GM12873 (cell line): ENCODE measurements at regions not wholly inside any gene's neighbourhood (a gene's known extent, or its start where the extent isn't known, plus 50 kb on each side); places are given as distances from the start of the nearest gene placed in this dataset.

Experiments
- TF ChIP-seq, protein P1 (sequence below): IDR thresholded peaks from 2 replicates; pipeline ENCODE4 v1.5.1; 2012; ENCODE audit warnings: low read depth, mild to moderate bottlenecking, moderate library complexity, low read length, control low read depth; ENCODE audit not compliant: insufficient read depth; ENCODE audit errors: missing control alignments

DNA sequence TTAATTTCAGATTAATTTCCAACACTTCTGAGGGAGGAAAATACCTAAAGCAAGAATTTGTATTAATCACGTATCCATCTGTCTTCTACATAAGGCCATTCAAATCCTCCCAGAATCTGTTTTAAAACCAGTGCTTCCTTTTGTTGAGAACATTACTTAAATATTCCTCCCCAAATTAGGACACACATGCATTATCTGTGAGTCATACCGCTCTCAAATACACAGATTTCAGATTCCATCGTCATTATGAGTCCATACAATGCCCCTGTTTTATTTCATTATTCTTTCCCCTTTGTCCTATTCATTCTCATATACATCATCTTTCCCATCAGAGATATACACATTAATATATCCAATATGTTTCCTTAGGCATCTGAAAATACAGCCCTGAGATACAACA, 57.3 kb upstream of the PRSS12 start:
- TF ChIP-seq, protein P1, sequence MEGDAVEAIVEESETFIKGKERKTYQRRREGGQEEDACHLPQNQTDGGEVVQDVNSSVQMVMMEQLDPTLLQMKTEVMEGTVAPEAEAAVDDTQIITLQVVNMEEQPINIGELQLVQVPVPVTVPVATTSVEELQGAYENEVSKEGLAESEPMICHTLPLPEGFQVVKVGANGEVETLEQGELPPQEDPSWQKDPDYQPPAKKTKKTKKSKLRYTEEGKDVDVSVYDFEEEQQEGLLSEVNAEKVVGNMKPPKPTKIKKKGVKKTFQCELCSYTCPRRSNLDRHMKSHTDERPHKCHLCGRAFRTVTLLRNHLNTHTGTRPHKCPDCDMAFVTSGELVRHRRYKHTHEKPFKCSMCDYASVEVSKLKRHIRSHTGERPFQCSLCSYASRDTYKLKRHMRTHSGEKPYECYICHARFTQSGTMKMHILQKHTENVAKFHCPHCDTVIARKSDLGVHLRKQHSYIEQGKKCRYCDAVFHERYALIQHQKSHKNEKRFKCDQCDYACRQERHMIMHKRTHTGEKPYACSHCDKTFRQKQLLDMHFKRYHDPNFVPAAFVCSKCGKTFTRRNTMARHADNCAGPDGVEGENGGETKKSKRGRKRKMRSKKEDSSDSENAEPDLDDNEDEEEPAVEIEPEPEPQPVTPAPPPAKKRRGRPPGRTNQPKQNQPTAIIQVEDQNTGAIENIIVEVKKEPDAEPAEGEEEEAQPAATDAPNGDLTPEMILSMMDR, result no peak

DNA sequence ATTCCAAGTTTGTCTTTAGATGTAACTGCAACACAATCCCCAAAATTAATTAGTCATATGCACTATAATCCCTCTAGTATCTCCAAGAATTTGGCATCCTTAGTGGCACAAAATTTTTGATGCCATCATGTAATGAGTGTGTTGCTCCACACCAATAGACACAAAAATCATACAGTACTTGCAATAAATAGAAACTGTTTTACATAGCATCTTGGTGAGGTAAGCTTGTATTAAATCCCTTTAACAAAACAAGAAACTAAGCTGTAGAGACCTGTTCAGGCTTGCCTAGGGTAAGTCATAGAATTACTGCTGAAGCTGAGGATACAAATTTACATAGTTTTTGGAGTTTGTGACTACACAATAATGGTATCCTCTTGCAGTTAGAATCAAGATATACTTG, 64.5 kb upstream of the PRSS12 start:
- TF ChIP-seq, protein P1, result no peak

DNA sequence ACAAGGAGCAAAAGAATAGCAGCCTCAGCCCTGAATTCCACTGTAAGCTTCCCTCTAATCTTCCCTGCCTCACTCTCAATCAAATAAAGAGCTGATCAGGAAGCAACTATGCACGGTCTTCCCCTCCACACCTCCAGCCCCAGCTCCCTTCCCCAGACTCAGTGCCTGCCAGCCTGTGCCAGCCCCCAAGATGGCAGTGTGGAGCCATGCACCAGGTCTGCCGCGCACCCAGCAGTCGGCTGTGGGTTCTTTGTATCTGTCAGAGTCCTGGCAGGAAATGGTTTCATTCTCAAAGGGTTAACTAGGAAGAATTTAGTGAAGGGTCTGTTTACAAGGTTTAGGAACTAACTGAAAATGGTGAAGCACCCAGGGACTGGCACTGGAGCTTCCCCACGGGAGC, 71.3 kb upstream of the PRSS12 start:
- TF ChIP-seq, protein P1, result peak; percentile 50

DNA sequence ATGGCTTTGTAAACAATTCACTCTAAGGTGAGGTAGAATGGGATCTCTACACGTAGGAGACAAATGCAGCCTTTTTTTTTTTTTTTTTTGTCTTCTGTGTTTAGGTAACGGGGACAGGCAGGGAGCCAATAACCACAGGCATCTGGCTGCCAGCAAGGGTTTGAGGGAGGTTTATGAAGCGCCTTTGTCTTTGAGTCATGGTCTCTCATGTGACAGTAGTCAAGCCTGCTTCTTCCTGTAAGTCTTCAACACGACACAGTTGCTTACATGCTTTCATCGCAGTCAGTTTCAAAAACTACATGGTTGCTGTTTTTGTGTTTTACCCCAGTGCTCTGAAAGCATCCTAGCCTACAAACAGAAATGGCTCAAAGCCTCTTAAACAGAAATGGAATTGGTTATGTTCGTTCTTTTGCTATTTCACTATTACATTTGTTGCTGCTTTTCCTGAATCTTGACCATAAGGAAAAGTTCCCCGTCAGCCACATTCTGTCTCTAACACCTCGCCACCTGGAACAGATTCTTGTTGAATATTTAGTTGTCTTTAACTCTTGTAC, 127.8 kb upstream of the METTL14 start:
- TF ChIP-seq, protein P1, result no peak

DNA sequence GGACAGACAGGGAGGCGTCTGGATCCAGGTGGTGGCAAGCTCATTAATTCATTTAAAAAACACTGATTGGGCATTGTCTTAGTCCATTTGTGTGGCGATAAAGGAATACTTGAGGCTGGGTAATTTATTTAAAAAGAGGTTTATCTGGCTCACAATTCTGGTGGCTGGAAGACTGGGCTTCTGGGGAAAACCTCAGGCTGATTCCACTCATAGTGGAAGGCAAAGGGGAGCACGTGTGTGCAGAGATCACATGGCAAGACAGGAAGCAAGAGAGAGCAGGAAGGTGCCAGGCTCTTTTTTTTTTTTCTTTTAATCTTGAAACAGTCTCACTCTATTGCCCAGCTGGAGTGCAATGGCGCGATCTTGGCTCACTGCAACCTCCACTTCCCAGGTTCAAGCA, 100.2 kb upstream of the METTL14 start:
- TF ChIP-seq, protein P1, result no peak

DNA sequence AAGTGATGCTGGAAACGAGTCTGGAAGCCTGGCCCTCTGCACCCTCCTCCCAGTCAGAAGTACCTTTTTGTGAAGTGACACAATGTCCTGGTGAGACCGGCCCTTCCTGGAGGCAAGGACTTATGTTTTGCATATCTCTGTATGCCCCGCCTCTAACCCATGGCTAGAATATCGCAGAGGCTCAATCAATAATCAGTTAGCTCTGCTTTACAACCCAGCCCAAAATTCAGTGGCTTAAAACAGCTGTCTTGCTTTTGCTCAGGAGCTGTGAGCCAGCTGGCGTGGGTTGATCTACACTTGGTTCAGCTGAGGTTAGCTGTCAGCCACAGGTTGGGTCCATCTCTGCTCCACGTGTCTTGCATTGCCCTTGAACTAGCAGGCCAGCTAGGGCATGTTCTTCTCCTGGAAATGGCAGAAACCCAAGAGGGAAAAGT, 98.8 kb upstream of the METTL14 start:
- TF ChIP-seq, protein P1, result no peak

DNA sequence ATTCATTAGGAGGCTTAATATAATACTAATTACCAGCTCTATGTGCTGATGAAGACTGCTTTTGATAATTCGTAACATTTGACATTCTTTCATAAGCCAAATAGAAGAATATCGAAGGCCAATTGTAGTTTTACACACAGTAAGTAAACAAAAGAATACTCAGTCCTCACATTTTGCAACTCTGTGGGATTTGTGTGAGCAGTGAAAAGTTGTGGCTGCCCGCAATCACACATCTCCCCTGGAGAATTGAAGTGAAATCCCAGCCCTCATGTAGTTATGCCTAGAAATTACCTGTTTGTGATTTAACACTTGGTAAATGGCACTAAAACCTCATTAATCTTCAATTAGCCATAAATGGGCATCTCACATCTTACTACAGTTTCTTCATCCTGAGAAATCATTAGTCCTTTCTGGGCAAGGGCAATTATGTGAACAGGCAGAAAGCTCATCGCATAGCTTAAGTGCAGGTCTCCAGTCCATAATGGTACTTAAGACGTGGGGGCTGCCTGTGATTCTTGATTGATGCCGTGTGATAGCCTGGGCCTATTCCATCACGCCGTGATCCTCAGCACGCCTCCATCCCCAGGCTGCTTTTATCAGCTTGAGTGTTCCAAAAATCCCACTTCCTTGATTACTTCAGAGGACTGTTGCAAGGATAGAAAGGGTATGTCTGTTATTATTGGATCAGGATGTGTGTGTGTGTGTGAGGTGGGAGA, 97.9 kb upstream of the METTL14 start:
- TF ChIP-seq, protein P1, result no peak
